ENCODE measurements at regions not wholly inside any gene's neighbourhood (a gene's known extent, or its start where the extent isn't known, plus 50 kb on each side); places are given as distances from the start of the nearest gene placed in this dataset.

DNA sequence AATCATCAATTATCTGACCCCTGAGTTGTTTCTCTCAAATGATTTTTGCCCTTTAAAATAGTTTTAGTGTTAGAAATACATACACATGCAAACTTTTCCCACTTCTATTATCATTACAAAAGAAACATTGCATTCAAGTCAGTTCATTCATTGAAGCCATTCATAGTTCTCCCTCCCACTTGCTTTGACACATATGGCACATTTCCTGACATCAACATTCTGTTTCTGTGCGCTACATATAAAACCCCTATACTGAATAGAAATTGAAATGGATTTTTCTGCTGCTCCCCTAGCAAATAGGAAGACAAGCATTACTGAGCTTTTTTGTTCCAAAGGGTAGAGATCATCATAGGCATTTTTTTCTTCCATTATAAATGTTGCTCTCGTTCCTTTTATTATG lies 497.9 kb upstream of the PCDH10 start:
- TF ChIP-seq, protein P1, sequence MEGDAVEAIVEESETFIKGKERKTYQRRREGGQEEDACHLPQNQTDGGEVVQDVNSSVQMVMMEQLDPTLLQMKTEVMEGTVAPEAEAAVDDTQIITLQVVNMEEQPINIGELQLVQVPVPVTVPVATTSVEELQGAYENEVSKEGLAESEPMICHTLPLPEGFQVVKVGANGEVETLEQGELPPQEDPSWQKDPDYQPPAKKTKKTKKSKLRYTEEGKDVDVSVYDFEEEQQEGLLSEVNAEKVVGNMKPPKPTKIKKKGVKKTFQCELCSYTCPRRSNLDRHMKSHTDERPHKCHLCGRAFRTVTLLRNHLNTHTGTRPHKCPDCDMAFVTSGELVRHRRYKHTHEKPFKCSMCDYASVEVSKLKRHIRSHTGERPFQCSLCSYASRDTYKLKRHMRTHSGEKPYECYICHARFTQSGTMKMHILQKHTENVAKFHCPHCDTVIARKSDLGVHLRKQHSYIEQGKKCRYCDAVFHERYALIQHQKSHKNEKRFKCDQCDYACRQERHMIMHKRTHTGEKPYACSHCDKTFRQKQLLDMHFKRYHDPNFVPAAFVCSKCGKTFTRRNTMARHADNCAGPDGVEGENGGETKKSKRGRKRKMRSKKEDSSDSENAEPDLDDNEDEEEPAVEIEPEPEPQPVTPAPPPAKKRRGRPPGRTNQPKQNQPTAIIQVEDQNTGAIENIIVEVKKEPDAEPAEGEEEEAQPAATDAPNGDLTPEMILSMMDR (IDR thresholded peaks at IDR 0.05), result no peak
- no peak for DNase-seq (ENCODE audit: low spot score)

DNA sequence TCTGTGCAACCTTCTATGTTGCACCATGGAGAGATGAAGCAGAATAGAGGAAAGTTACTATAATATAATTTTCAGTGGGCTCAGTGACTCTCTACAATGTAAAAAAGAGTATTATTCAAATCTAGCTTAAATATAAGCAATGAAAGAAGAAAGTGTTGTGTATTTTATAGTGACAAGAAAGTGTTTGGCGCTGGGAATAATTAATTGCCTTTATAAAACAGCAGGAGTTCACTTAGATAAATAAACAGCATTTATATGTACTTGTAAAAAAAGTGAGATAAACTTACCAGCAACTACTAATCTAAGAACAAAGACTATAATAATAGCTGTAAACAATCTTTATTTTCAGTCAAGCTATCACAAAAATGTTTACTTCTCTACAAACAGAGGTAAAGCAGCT lies 488.9 kb upstream of the PCDH10 start:
- Mint-ChIP-seq H3K4me1 (ENCODE audit: low read depth) (peaks cover 4% of the 10 kb centered on the region), H3K27me3 (ENCODE audit: low read depth) (no peaks in the 10 kb centered on the region), H3K36me3 (ENCODE audit: low read depth) (no peaks in the 10 kb centered on the region), H3K9me3 (ENCODE audit: low read depth) (peaks cover 5% of the 10 kb centered on the region), H3K4me3 (ENCODE audit: unreplicated experiment) (no peak overlapping the region), H3K27ac (ENCODE audit: unreplicated experiment) (no peak overlapping the region)
- TF ChIP-seq, protein P1 (IDR thresholded peaks at IDR 0.05), result no peak
- no peak for DNase-seq (ENCODE audit: low spot score)

More for the DNA sequence above, 497.9 kb upstream of the PCDH10 start:
- Mint-ChIP-seq H3K4me3 (ENCODE audit: unreplicated experiment) (no peak overlapping the region), H3K27me3 (ENCODE audit: low read depth) (peaks cover 1% of the 10 kb centered on the region), H3K27ac (ENCODE audit: unreplicated experiment) (no peak overlapping the region), H3K36me3 (ENCODE audit: low read depth) (no peaks in the 10 kb centered on the region), H3K9me3 (ENCODE audit: low read depth) (peaks cover 5% of the 10 kb centered on the region), H3K4me1 (ENCODE audit: low read depth) (no peaks in the 10 kb centered on the region)

GRCh38 chr4:132662456-132662855 lies 486.6 kb upstream of the PCDH10 start:
- TF ChIP-seq, protein P1 (IDR thresholded peaks at IDR 0.05), result no peak
- H3K9me3 Mint-ChIP-seq (ENCODE audit: low read depth), result no peaks in the 10 kb centered on the region
- H3K4me1 Mint-ChIP-seq (ENCODE audit: low read depth), result peaks cover 4% of the 10 kb centered on the region
- H3K36me3 Mint-ChIP-seq (ENCODE audit: low read depth), result no peaks in the 10 kb centered on the region
- DNase-seq (ENCODE audit: low spot score), result no peak
- H3K4me3 Mint-ChIP-seq (ENCODE audit: unreplicated experiment), result no peak overlapping the region
- no peak overlapping the region for H3K27ac Mint-ChIP-seq (ENCODE audit: unreplicated experiment)
- H3K27me3 Mint-ChIP-seq (ENCODE audit: low read depth), result no peaks in the 10 kb centered on the region

DNA sequence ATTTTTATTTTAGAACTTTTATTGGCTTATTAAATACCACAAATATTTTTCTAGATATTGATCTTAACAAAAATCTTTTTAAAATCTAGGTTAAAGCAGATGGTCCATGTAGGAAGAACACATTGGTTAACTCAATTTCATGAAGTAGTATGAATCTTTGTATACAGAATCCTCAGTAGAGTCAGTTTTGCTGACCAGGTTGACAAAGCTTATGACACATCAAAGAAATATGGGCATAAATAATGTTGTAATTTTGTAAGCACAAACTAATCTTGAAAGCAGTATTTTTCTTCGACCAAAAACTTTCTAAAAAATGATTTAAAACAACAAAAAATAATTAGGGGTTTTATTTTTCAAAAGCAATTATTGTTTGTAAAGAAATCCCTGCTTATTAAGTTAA lies 479.3 kb upstream of the PCDH10 start:
- Mint-ChIP-seq H3K27ac (ENCODE audit: unreplicated experiment) (no peak overlapping the region), H3K4me1 (ENCODE audit: low read depth) (no peaks in the 10 kb centered on the region), H3K9me3 (ENCODE audit: low read depth) (no peaks in the 10 kb centered on the region), H3K4me3 (ENCODE audit: unreplicated experiment) (no peak overlapping the region), H3K27me3 (ENCODE audit: low read depth) (no peaks in the 10 kb centered on the region), H3K36me3 (ENCODE audit: low read depth) (no peaks in the 10 kb centered on the region)
- no peak for DNase-seq (ENCODE audit: low spot score)
- TF ChIP-seq, protein P1 (IDR thresholded peaks at IDR 0.05), result no peak

DNA sequence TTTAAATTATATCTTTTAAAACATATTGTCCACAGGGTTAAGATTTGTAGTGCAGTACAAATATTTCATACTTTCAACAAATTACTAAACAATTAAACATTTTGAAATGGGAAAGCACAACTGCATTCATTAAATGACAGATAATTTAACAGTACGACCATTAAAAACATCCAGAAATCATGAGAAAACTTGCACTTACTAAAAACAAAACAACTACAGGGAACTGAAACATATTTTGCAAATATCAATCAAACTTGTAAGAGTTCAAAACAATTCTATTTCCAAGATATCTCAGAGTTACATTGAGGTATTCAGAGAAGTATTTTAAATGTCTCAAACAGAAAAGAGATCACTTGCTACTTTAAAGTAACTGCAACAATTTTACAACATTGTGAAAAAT lies 478.5 kb upstream of the PCDH10 start:
- TF ChIP-seq, protein P1 (IDR thresholded peaks at IDR 0.05), result no peak
- no peak for DNase-seq (ENCODE audit: low spot score)
- Mint-ChIP-seq H3K4me1 (ENCODE audit: low read depth) (no peaks in the 10 kb centered on the region), H3K4me3 (ENCODE audit: unreplicated experiment) (no peak overlapping the region), H3K36me3 (ENCODE audit: low read depth) (no peaks in the 10 kb centered on the region), H3K27me3 (ENCODE audit: low read depth) (no peaks in the 10 kb centered on the region), H3K9me3 (ENCODE audit: low read depth) (no peaks in the 10 kb centered on the region), H3K27ac (ENCODE audit: unreplicated experiment) (no peak overlapping the region)
